ENCODE measurements at regions not wholly inside any gene's neighbourhood (a gene's known extent, or its start where the extent isn't known, plus 50 kb on each side); places are given as distances from the start of the nearest gene placed in this dataset.

DNA sequence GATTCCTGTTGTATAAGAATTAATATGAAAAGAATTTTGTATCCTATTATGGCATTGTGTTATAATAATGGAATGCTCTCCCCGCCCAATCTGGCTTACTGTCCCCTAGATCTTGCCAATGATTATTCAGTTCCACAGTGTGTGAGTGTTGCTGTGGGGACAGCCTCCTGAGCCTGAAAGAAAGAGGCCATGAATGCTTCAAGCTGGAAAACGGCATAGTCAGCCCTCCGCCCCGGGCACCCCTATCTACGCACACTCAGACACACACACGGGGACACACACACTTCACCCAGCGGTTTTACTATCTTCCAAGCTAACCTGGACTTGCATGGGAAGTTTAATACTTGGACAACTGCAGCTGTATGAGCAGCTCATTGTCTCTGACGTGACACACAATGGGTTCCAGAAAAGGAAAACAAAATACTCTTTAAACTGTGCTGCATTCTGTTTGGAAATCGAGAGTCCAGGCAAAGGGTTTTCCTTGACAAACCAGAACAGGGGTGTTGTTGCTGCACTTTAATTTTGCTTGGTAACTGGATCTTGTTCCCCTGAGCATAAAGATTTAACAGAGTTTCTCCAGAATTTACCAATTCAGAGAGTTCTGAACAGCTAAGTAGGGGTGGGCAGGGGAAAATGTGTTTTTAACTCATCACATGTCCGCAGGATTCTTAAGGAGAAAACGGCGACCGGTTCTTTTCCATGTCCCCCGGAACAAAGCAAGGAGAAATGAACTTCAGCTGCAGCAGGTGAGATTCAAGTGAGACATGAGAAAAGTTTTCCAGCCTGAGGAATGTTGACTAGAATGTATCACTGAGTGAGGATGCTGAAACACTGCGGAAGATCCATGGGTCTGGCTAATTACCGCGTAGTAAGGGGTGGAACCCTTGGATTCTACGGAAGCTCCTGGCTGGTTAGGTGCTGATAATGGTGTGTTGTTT lies 472.9 kb downstream of the FOXO1 start:
- no peak for TF ChIP-seq ELF4 (IDR thresholded peaks at IDR 0.05)
- TF ChIP-seq HDGF (IDR thresholded peaks at IDR 0.05; ENCODE audit: borderline replicate concordance): no peak
- no peak for TF ChIP-seq TARDBP (IDR thresholded peaks at IDR 0.05)
- TF ChIP-seq L3MBTL2 (conservative IDR thresholded peaks at IDR 0.05): no peak
